ENCODE measurements at regions not wholly inside any gene's neighbourhood (a gene's known extent, or its start where the extent isn't known, plus 50 kb on each side); places are given as distances from the start of the nearest gene placed in this dataset.

DNA sequence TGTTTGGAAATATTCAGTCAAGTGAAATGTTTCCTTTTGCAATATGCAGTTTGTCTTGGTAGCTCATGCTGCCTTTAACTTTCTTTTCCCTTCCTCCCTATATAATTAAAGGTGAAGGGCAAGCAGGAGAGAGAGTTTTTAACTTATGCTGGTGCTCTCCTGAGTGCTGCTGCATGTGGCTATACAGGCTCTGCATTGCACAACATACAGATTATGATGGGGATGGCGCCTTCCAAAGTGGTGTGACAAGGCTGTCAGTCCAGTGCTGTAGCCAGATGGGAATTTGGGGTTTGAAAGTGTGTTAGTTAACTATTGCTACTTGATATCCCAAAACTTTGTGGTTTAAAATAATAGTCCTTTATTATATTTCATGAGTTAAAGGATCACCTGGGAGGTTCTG, 199.0 kb downstream of the ATP23 start:
- WGBS, 2 experiments (ENCODE audit: extremely low coverage in 2 of 2, insufficient read length in 1 of 2) = no CpG with 5 or more reads among the region's 1 CpG
- CTCF ChIA-PET = no interaction called here
- Histone ChIP-seq H3K14ac (replicated peaks; ENCODE audit: low read depth, low read length) (no peak overlapping the region), H3K9me3 (ENCODE audit: control insufficient read depth, insufficient read depth, low read length) (no peaks in the 10 kb centered on the region), H3K56ac (ENCODE audit: extremely low read depth, insufficient read depth, low read length) (no peak overlapping the region), H3K4ac (ENCODE audit: low read depth, low read length) (no peak overlapping the region), H3K4me1 (ENCODE audit: control insufficient read depth, insufficient read depth, low read length) (no peaks in the 10 kb centered on the region), H2BK120ac (ENCODE audit: low read depth, low read length) (no peak overlapping the region), H3K27me3 (ENCODE audit: control insufficient read depth, insufficient read depth, low read length) (no peaks in the 10 kb centered on the region), H2AFZ (replicated peaks; ENCODE audit: low read length, poor library complexity) (no peak overlapping the region), H3K9ac (ENCODE audit: low read depth, low read length) (no peak overlapping the region), H4K20me1 (ENCODE audit: insufficient read depth, low read length) (no peaks in the 10 kb centered on the region), H3K4me3 (ENCODE audit: insufficient read depth, low read depth, low read length) (no peak overlapping the region), H2BK20ac (ENCODE audit: low read depth, low read length) (no peak overlapping the region), H3K9me1 (ENCODE audit: insufficient read depth, low read length) (no peaks in the 10 kb centered on the region), H2BK15ac (ENCODE audit: low read depth, low read length) (no peak overlapping the region), H2AK9ac (replicated peaks; ENCODE audit: low read depth, low read length, poor library complexity) (no peak overlapping the region), H3K79me1 (ENCODE audit: low read depth in 1 of 2, low read length in 2 of 2) (no peaks in the 10 kb centered on the region), H2AK5ac (ENCODE audit: low read depth, low read length) (no peak overlapping the region), H3K23ac (ENCODE audit: low read depth, low read length) (no peak overlapping the region), H3K18ac (ENCODE audit: low read depth, low read length) (no peak overlapping the region), H2BK5ac (ENCODE audit: low read depth, low read length, poor library complexity, severe bottlenecking) (no peak overlapping the region), H3K27ac (ENCODE audit: insufficient read depth, low read length) (no peak overlapping the region), H3K4me2 (ENCODE audit: low read depth, low read length) (no peak overlapping the region), H4K5ac (ENCODE audit: low read depth, low read length) (no peak overlapping the region), H4K8ac (ENCODE audit: low read depth in 2 of 2, low read length in 2 of 2) (no peak overlapping the region), H3K36me3 (ENCODE audit: control insufficient read depth, insufficient read depth, low read length) (no peaks in the 10 kb centered on the region), H4K91ac (ENCODE audit: insufficient read depth, low read depth, low read length) (no peak overlapping the region)
- BruUV-seq (replicated peaks) = no TSS peak
- POLR2A ChIA-PET (ENCODE audit: unreplicated experiment) = no interaction called here
- intact Hi-C loops (cut with micrococcal nuclease) = no loop called here
- dilution Hi-C loops (cut with HindIII; ENCODE audit: low sequenced_read_pairs, unreplicated experiment) = no loop called here
- in situ Hi-C loops (cut with MboI; ENCODE audit: low sequenced_read_pairs) = no loop called here
- TF ChIP-seq NFE2L2 (IDR thresholded peaks at IDR 0.05; ENCODE audit: low read depth, low read length) (no peak), CHD1 (IDR thresholded peaks at IDR 0.05; ENCODE audit: low read depth, low read length) (no peak), MXI1 (IDR thresholded peaks at IDR 0.05; ENCODE audit: borderline replicate concordance, low read depth, low read length) (no peak), MAFK (IDR thresholded peaks at IDR 0.05; ENCODE audit: low read depth, low read length) (no peak), MAZ (IDR thresholded peaks at IDR 0.05; ENCODE audit: borderline replicate concordance, low read depth, low read length) (no peak), SMC3 (IDR thresholded peaks at IDR 0.05; ENCODE audit: low read depth, low read length) (no peak), RFX5 (IDR thresholded peaks at IDR 0.05; ENCODE audit: low read depth, low read length) (no peak), CEBPB (IDR thresholded peaks at IDR 0.05; ENCODE audit: low read depth, low read length) (no peak), POLR2A (IDR thresholded peaks at IDR 0.05; ENCODE audit: low read depth, low read length) (no peak), RAD21 (IDR thresholded peaks at IDR 0.05; ENCODE audit: low read length) (no peak), FOS (IDR thresholded peaks at IDR 0.05; ENCODE audit: low read depth, low read length) (no peak)
- TF ChIP-seq, protein P1, sequence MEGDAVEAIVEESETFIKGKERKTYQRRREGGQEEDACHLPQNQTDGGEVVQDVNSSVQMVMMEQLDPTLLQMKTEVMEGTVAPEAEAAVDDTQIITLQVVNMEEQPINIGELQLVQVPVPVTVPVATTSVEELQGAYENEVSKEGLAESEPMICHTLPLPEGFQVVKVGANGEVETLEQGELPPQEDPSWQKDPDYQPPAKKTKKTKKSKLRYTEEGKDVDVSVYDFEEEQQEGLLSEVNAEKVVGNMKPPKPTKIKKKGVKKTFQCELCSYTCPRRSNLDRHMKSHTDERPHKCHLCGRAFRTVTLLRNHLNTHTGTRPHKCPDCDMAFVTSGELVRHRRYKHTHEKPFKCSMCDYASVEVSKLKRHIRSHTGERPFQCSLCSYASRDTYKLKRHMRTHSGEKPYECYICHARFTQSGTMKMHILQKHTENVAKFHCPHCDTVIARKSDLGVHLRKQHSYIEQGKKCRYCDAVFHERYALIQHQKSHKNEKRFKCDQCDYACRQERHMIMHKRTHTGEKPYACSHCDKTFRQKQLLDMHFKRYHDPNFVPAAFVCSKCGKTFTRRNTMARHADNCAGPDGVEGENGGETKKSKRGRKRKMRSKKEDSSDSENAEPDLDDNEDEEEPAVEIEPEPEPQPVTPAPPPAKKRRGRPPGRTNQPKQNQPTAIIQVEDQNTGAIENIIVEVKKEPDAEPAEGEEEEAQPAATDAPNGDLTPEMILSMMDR (conservative IDR thresholded peaks at IDR 0.05; ENCODE audit: low read depth, low read length) = no peak
- TF ChIP-seq, protein P2, sequence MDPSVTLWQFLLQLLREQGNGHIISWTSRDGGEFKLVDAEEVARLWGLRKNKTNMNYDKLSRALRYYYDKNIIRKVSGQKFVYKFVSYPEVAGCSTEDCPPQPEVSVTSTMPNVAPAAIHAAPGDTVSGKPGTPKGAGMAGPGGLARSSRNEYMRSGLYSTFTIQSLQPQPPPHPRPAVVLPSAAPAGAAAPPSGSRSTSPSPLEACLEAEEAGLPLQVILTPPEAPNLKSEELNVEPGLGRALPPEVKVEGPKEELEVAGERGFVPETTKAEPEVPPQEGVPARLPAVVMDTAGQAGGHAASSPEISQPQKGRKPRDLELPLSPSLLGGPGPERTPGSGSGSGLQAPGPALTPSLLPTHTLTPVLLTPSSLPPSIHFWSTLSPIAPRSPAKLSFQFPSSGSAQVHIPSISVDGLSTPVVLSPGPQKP (IDR thresholded peaks at IDR 0.05; ENCODE audit: borderline replicate concordance, low read depth, low read length) = no peak
- ATAC-seq (ENCODE audit: low read depth) = no peak
- DNase-seq = no peak
